ENCODE measurements at regions not wholly inside any gene's neighbourhood (a gene's known extent, or its start where the extent isn't known, plus 50 kb on each side); places are given as distances from the start of the nearest gene placed in this dataset.
"Not testable (repeated sequence)": the region's sequence is repeated elsewhere in the genome, so short reads cannot be mapped to it uniquely, and the experiment has no call there.

GRCh38 chr6:98343797-98344196 is 490.6 kb upstream of the POU3F2 start:
- ATAC-seq = no peak

- no peak for ATAC-seq
These were observed 482.0 kb upstream of the POU3F2 start for GRCh38 chr6:98352348-98352747.

GRCh38 chr6:98358173-98358572 is 476.2 kb upstream of the POU3F2 start:
- no peak for ATAC-seq

GRCh38 chr6:98366371-98366770 is 468.0 kb upstream of the POU3F2 start:
- ATAC-seq = no peak

GRCh38 chr6:98380589-98380988 is 453.8 kb upstream of the POU3F2 start:
- no peak for ATAC-seq

- no peak for ATAC-seq
These were observed 452.1 kb upstream of the POU3F2 start for GRCh38 chr6:98382246-98382645.

- ATAC-seq = no peak
These were observed 450.0 kb upstream of the POU3F2 start for GRCh38 chr6:98384334-98384733.

GRCh38 chr6:98384801-98385200 is 449.6 kb upstream of the POU3F2 start:
- no peak for ATAC-seq

- no peak for ATAC-seq
These were observed 438.7 kb upstream of the POU3F2 start for GRCh38 chr6:98395610-98396166.

- ATAC-seq = no peak
These were observed 418.3 kb upstream of the POU3F2 start for GRCh38 chr6:98416027-98416426.

GRCh38 chr6:98416497-98417158 is 417.7 kb upstream of the POU3F2 start:
- not testable (repeated sequence) for ATAC-seq

GRCh38 chr6:98433325-98434056 is 400.9 kb upstream of the POU3F2 start:
- ATAC-seq = no peak

- ATAC-seq = no peak
These were observed 390.7 kb upstream of the POU3F2 start for GRCh38 chr6:98443633-98444032.

- no peak for ATAC-seq
These were observed 381.7 kb upstream of the POU3F2 start for GRCh38 chr6:98452685-98453084.

- no peak for ATAC-seq
These were observed 379.5 kb upstream of the POU3F2 start for GRCh38 chr6:98454809-98455322.

- ATAC-seq = no peak
These were observed 375.7 kb upstream of the POU3F2 start for GRCh38 chr6:98458708-98459107.

GRCh38 chr6:98463038-98464000 is 371.1 kb upstream of the POU3F2 start:
- ATAC-seq = no peak

GRCh38 chr6:98467091-98467490 is 367.3 kb upstream of the POU3F2 start:
- no peak for ATAC-seq

- ATAC-seq = no peak
These were observed 366.5 kb upstream of the POU3F2 start for GRCh38 chr6:98467902-98468301.

- no peak for ATAC-seq
These were observed 365.2 kb upstream of the POU3F2 start for GRCh38 chr6:98469141-98469540.

GRCh38 chr6:98470821-98471220 is 363.6 kb upstream of the POU3F2 start:
- ATAC-seq = no peak

- no peak for ATAC-seq
These were observed 362.9 kb upstream of the POU3F2 start for GRCh38 chr6:98471444-98471843.

GRCh38 chr6:98477231-98477630 is 357.1 kb upstream of the POU3F2 start:
- ATAC-seq = no peak
